ENCODE measurements at regions not wholly inside any gene's neighbourhood (a gene's known extent, or its start where the extent isn't known, plus 50 kb on each side); places are given as distances from the start of the nearest gene placed in this dataset.

DNA sequence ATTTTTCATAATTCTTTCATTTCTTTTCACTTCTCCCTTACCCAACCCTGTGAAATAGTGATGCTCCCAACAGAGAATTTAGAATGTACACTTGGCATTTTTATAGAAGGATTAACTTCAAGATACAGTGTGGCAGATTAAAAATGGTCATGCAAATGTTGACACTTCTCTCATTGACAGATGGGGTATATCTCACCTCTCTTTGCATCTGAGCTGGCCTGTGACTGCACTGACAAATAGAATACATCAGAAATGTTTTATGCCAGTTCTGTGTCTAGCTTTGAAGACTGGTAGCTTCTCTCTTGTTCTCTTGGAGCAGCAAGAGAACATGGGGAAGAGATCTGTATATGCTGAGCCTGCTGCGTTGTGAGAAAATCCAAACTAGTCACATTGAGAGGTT, 949.6 kb downstream of the CDH11 start:
- Histone ChIP-seq H3K27ac (no peak overlapping the region), H3K9me3 (no peaks in the 10 kb centered on the region), H3K4me1 (no peaks in the 10 kb centered on the region), H3K4me3 (no peak overlapping the region), H3K27me3 (no peaks in the 10 kb centered on the region), H3K36me3 (no peaks in the 10 kb centered on the region)
- TF ChIP-seq POLR2AphosphoS5 (IDR thresholded peaks at IDR 0.05) (no peak), EP300 (IDR thresholded peaks at IDR 0.05) (no peak)
- TF ChIP-seq, protein P1, sequence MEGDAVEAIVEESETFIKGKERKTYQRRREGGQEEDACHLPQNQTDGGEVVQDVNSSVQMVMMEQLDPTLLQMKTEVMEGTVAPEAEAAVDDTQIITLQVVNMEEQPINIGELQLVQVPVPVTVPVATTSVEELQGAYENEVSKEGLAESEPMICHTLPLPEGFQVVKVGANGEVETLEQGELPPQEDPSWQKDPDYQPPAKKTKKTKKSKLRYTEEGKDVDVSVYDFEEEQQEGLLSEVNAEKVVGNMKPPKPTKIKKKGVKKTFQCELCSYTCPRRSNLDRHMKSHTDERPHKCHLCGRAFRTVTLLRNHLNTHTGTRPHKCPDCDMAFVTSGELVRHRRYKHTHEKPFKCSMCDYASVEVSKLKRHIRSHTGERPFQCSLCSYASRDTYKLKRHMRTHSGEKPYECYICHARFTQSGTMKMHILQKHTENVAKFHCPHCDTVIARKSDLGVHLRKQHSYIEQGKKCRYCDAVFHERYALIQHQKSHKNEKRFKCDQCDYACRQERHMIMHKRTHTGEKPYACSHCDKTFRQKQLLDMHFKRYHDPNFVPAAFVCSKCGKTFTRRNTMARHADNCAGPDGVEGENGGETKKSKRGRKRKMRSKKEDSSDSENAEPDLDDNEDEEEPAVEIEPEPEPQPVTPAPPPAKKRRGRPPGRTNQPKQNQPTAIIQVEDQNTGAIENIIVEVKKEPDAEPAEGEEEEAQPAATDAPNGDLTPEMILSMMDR (IDR thresholded peaks at IDR 0.05) = no peak
- 88 to 98% methylated on average over 1 of the region's 1 CpG for WGBS, 2 donors
- intact Hi-C loops (cut with DNase I) = no loop called here
- no peak for DNase-seq

- TF ChIP-seq POLR2A (IDR thresholded peaks at IDR 0.05) (no peak), POLR2AphosphoS5 (IDR thresholded peaks at IDR 0.05) (no peak), EP300 (IDR thresholded peaks at IDR 0.05) (no peak)
- TF ChIP-seq, protein P1 (IDR thresholded peaks at IDR 0.05) = no peak
- Histone ChIP-seq H3K4me3 (no peak overlapping the region), H3K27ac (no peak overlapping the region), H3K4me1 (no peaks in the 10 kb centered on the region), H3K9me3 (no peaks in the 10 kb centered on the region), H3K36me3 (no peaks in the 10 kb centered on the region), H3K27me3 (no peaks in the 10 kb centered on the region)
- 80 to 85% methylated on average over 2 of the region's 2 CpGs for WGBS, 2 donors
- no peak for DNase-seq
- intact Hi-C loops (cut with DNase I) = no loop called here
These were observed 950.2 kb downstream of the CDH11 start for GRCh38 chr16:64171632-64172031.

- DNase-seq = no peak
- Histone ChIP-seq H3K9me3 (no peaks in the 10 kb centered on the region), H3K27me3 (no peaks in the 10 kb centered on the region), H3K27ac (no peak overlapping the region), H3K4me1 (no peaks in the 10 kb centered on the region), H3K4me3 (no peak overlapping the region), H3K36me3 (no peaks in the 10 kb centered on the region)
- WGBS, 2 donors = 56 to 80% methylated on average over 1 of the region's 1 CpG
- TF ChIP-seq EP300 (IDR thresholded peaks at IDR 0.05) (no peak), POLR2AphosphoS5 (IDR thresholded peaks at IDR 0.05) (no peak)
- intact Hi-C loops (cut with DNase I) = no loop called here
These were observed 953.5 kb downstream of the CDH11 start for GRCh38 chr16:64168371-64168770.

- intact Hi-C loops (cut with DNase I) = no loop called here
- H3K27me3 ChIP-seq = no peaks in the 10 kb centered on the region
- H3K4me1 ChIP-seq = no peaks in the 10 kb centered on the region
- TF ChIP-seq POLR2AphosphoS5 (IDR thresholded peaks at IDR 0.05) (no peak), POLR2A (IDR thresholded peaks at IDR 0.05) (no peak), EP300 (IDR thresholded peaks at IDR 0.05) (no peak)
- TF ChIP-seq, protein P1 (IDR thresholded peaks at IDR 0.05) = no peak
- 85 to 90% methylated on average over 12 of the region's 12 CpGs for WGBS, 2 donors
- no peak overlapping the region for H3K4me3 ChIP-seq
- DNase-seq = no peak
- H3K9me3 ChIP-seq = no peaks in the 10 kb centered on the region
- no peak overlapping the region for H3K27ac ChIP-seq
- no peaks in the 10 kb centered on the region for H3K36me3 ChIP-seq
These were observed 953.9 kb downstream of the CDH11 start for GRCh38 chr16:64167936-64168335.

DNA sequence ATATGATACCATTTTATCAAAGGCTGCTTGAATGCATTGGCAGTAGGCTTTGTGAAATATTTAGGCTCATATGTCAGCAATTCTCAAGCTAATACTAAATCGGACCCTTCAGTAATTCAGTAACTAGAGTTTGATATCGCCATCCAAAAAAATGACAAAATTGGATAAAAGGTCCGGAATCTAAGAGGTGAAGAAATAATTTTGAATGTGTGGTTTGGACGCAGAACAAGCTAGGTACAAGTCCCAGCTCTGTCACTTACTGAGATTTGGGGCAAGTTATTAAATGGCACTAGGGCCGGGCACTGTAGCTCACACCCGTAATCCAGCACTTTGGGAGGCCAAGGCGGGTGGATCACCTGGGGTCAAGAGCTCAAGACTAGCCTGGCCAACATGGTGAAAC, 956.5 kb downstream of the CDH11 start:
- TF ChIP-seq, protein P1 (IDR thresholded peaks at IDR 0.05) = no peak
- TF ChIP-seq EP300 (IDR thresholded peaks at IDR 0.05) = no peak
- no peak for TF ChIP-seq POLR2AphosphoS5 (IDR thresholded peaks at IDR 0.05)
- no peak for TF ChIP-seq POLR2A (IDR thresholded peaks at IDR 0.05)
- Histone ChIP-seq H3K36me3 (no peaks in the 10 kb centered on the region), H3K27me3 (no peaks in the 10 kb centered on the region), H3K4me1 (no peaks in the 10 kb centered on the region), H3K4me3 (no peak overlapping the region), H3K27ac (no peak overlapping the region), H3K9me3 (no peaks in the 10 kb centered on the region)
- 94 to 95% methylated on average over 7 of the region's 7 CpGs for WGBS, 2 donors
- intact Hi-C loops (cut with DNase I) = no loop called here
- DNase-seq = no peak
